H1 (cell line): ENCODE measurements at regions not wholly inside any gene's neighbourhood (a gene's known extent, or its start where the extent isn't known, plus 50 kb on each side); places are given as distances from the start of the nearest gene placed in this dataset.

ENCODE experiments used
- CTCF ChIA-PET: fragments of 300-600 bp; sonication (Branson Sonifier 250); formaldehyde crosslinking; loops from one replicate; lab custom pipeline; 2021; ENCODE audit not compliant: partially characterized antibody; lab: Charles Lee
- POLR2A ChIA-PET: fragments of 300-600 bp; sonication (Branson Sonifier 250); formaldehyde crosslinking; loops from one replicate; lab custom pipeline; 2021; ENCODE audit warnings: inconsistent platforms; ENCODE audit not compliant: partially characterized antibody; lab: Charles Lee
- DNase-seq, 2 experiments: peaks; one replicate each; pipeline versions ENCODE4 v3.0.0 to v3.0.0-alpha.2; 2010 to 2022; ENCODE audit warnings: low spot score in 2 of 2, low read depth in 1 of 2, mixed read lengths in 1 of 2
- FAIRE-seq: peaks from 2 replicates; lab custom pipeline; 2011; peaks lifted over from hg19 to GRCh38; lab: Jason Lieb, UNC
- H2AFZ ChIP-seq: 2 replicates; pipeline ENCODE4 v1.8.1; 2012; ENCODE audit warnings: low read length, inconsistent platforms
- H2AK5ac ChIP-seq: 2 replicates; pipeline ENCODE4 v1.6.1; 2013; ENCODE audit warnings: low read depth, low read length
- H2BK120ac ChIP-seq: replicated peaks from 2 replicates; pipeline ENCODE3; 2013; ENCODE audit warnings: low read depth, low read length, inconsistent platforms
- H2BK12ac ChIP-seq: 2 replicates; pipeline ENCODE4 v1.6.1; 2013; ENCODE audit warnings: low read depth, low read length
- H2BK15ac ChIP-seq: 2 replicates; pipeline ENCODE4 v1.6.1; 2013; ENCODE audit warnings: low read length
- H2BK20ac ChIP-seq: 2 replicates; pipeline ENCODE4 v1.6.1; 2013; ENCODE audit warnings: low read length
- H2BK5ac ChIP-seq: 2 replicates; pipeline ENCODE4 v1.6.1; 2013; ENCODE audit warnings: low read depth, low read length
- H3K14ac ChIP-seq: 2 replicates; pipeline ENCODE4 v1.6.1; 2013; ENCODE audit warnings: inconsistent platforms; ENCODE audit not compliant: insufficient read length
- H3K18ac ChIP-seq: 2 replicates; pipeline ENCODE4 v1.6.1; 2013; ENCODE audit warnings: low read length; ENCODE audit errors: extremely low read depth
- H3K23ac ChIP-seq: 2 replicates; pipeline ENCODE4 v1.6.1; 2013; ENCODE audit warnings: inconsistent platforms; ENCODE audit not compliant: insufficient read length
- H3K23me2 ChIP-seq: 2 replicates; pipeline ENCODE4 v1.6.1; 2013; ENCODE audit warnings: low read depth, low read length
- H3K27ac ChIP-seq: 2 replicates; pipeline ENCODE4 v1.6.1; 2011; ENCODE audit warnings: low read depth, low read length, inconsistent platforms
- H3K27me3 ChIP-seq, 4 experiments: replicated peaks in 1 of 4; 1 replicate in 1 of 4; 2 replicates in 3 of 4; pipeline versions ENCODE4 v1.6.1 to v1.8.1; 2011 to 2013; ENCODE audit warnings: low read length in 3 of 4, mild to moderate bottlenecking in 3 of 4, inconsistent platforms in 2 of 4, mixed read lengths in 2 of 4, moderate library complexity in 1 of 4; ENCODE audit not compliant: control insufficient read depth in 3 of 4, insufficient read depth in 3 of 4; ENCODE audit errors: extremely low read depth in 1 of 4
- H3K36me3 ChIP-seq, 4 experiments: 2 replicates each; pipeline versions ENCODE4 v1.6.1 to v1.8.1; 2011 to 2013; ENCODE audit warnings: mild to moderate bottlenecking in 4 of 4, low read length in 3 of 4, moderate library complexity in 2 of 4, control low read depth in 1 of 4, inconsistent platforms in 1 of 4; ENCODE audit not compliant: insufficient read depth in 4 of 4, control insufficient read depth in 2 of 4
- H3K4ac ChIP-seq: replicated peaks from 2 replicates; pipeline ENCODE3; 2013; ENCODE audit warnings: low read length, low read depth, mixed read lengths, inconsistent platforms; ENCODE audit not compliant: insufficient read length
- H3K4me1 ChIP-seq, 4 experiments: replicated peaks in 1 of 4; 1 replicate in 1 of 4; 2 replicates in 3 of 4; pipeline versions ENCODE4 v1.6.1 to v1.8.1; 2011 to 2013; ENCODE audit warnings: low read length in 3 of 4, inconsistent platforms in 2 of 4, mixed read lengths in 1 of 4; ENCODE audit not compliant: insufficient read depth in 4 of 4, control insufficient read depth in 3 of 4
- H3K4me2 ChIP-seq, 2 experiments: 2 replicates each; pipeline versions ENCODE4 v1.6.1 to v1.8.1; 2011 to 2013; ENCODE audit warnings: low read depth in 2 of 2, low read length in 2 of 2, control low read depth in 1 of 2, inconsistent platforms in 1 of 2, mild to moderate bottlenecking in 1 of 2; ENCODE audit not compliant: insufficient read depth in 1 of 2
- H3K4me3 ChIP-seq, 4 experiments: fragments of 200-600, 300-600 bp in 1 of 4; sonication (generic), shearing (Covaris generic), sonication (Bioruptor Twin) in 1 of 4; 2 replicates each; pipeline versions ENCODE4 v1.5.1 to v1.8.1; 2011 to 2016; ENCODE audit warnings: low read length in 4 of 4, low read depth in 3 of 4, control low read depth in 2 of 4, inconsistent platforms in 2 of 4, mild to moderate bottlenecking in 2 of 4, mixed read lengths in 1 of 4, moderate library complexity in 1 of 4; ENCODE audit not compliant: insufficient read depth in 2 of 4; ENCODE audit errors: extremely low read depth in 1 of 4
- H3K56ac ChIP-seq: replicated peaks from 2 replicates; pipeline ENCODE3; 2013; ENCODE audit warnings: low read depth, mild to moderate bottlenecking, mixed read lengths, low read length, inconsistent platforms; ENCODE audit not compliant: insufficient read length
- H3K79me1 ChIP-seq: 2 replicates; pipeline ENCODE4 v1.6.1; 2013; ENCODE audit warnings: low read depth, low read length, control low read depth
- H3K79me2 ChIP-seq, 2 experiments: 2 replicates each; pipeline versions ENCODE4 v1.6.1 to v1.8.1; 2012 to 2013; ENCODE audit warnings: low read length in 2 of 2, mild to moderate bottlenecking in 2 of 2, inconsistent platforms in 1 of 2; ENCODE audit not compliant: insufficient read depth in 2 of 2, control insufficient read depth in 1 of 2
- H3K9ac ChIP-seq, 4 experiments: replicated peaks in 1 of 4; 1 replicate in 1 of 4; 2 replicates in 3 of 4; pipeline versions ENCODE4 v1.6.1 to v1.8.1; 2011 to 2013; ENCODE audit warnings: low read depth in 3 of 4, low read length in 3 of 4, control low read depth in 2 of 4, mild to moderate bottlenecking in 2 of 4, moderate library complexity in 2 of 4, inconsistent platforms in 1 of 4; ENCODE audit errors: extremely low read depth in 1 of 4
- H3K9me3 ChIP-seq, 2 experiments: 2 replicates each; pipeline versions ENCODE4 v1.6.1 to v1.8.1; 2012 to 2013; ENCODE audit warnings: mild to moderate bottlenecking in 2 of 2, moderate library complexity in 2 of 2, control low read depth in 1 of 2, inconsistent platforms in 1 of 2, low read depth in 1 of 2, low read length in 1 of 2, mixed read lengths in 1 of 2; ENCODE audit not compliant: insufficient read depth in 2 of 2
- H4K20me1 ChIP-seq, 2 experiments: replicated peaks in 1 of 2; 2 replicates each; pipeline versions ENCODE3 to v1.8.1; 2011 to 2013; ENCODE audit warnings: inconsistent platforms in 2 of 2, low read length in 2 of 2, mild to moderate bottlenecking in 1 of 2; ENCODE audit not compliant: insufficient read depth in 2 of 2, control insufficient read depth in 1 of 2
- H4K5ac ChIP-seq: 2 replicates; pipeline ENCODE4 v1.6.1; 2013; ENCODE audit warnings: low read length, low read depth, mixed read lengths, inconsistent platforms; ENCODE audit not compliant: insufficient read length
- H4K8ac ChIP-seq: 2 replicates; pipeline ENCODE4 v1.8.0; 2013; ENCODE audit warnings: mild to moderate bottlenecking, moderate library complexity, low read length, inconsistent platforms; ENCODE audit not compliant: insufficient read depth; ENCODE audit errors: extremely low read depth
- H4K91ac ChIP-seq: replicated peaks from 2 replicates; pipeline ENCODE3; 2013; ENCODE audit warnings: low read length, mixed read lengths, inconsistent platforms; ENCODE audit not compliant: insufficient read length
- BCL11A ChIP-seq, 2 experiments: IDR thresholded peaks; one replicate each; pipeline ENCODE4 v1.6.1; 2011; ENCODE audit warnings: low read depth in 2 of 2, low read length in 2 of 2, mild to moderate bottlenecking in 2 of 2
- KDM4A ChIP-seq: IDR thresholded peaks from one replicate; pipeline ENCODE4 v1.7.1; 2012; ENCODE audit warnings: low read depth, mild to moderate bottlenecking, moderate library complexity, low read length, inconsistent platforms; ENCODE audit not compliant: severe bottlenecking
- KDM5A ChIP-seq: fragments of 200-600 bp; IDR thresholded peaks from 2 replicates; pipeline ENCODE4 v1.7.1; 2012; ENCODE audit warnings: mild to moderate bottlenecking, low read length, inconsistent platforms, mixed read lengths
- PHF8 ChIP-seq: fragments of 200-600 bp; sonication (generic); conservative IDR thresholded peaks from 2 replicates; pipeline ENCODE4 v1.7.1; 2012; ENCODE audit warnings: low read depth, mild to moderate bottlenecking, inconsistent platforms, low read length, moderate library complexity
- WGBS, 2 experiments: shearing (Covaris generic) in 1 of 2; methylation state at CpG; one replicate each; pipeline versions ENCODE4 v1.1.6 to v1.1.7; 2013 to 2015; ENCODE audit warnings: low lambda C conversion rate in 2 of 2, mixed read lengths in 2 of 2, inconsistent platforms in 1 of 2, low coverage in 1 of 2, missing lambda C conversion rate in 1 of 2; ENCODE audit not compliant: insufficient replicate concordance in 2 of 2, insufficient coverage in 1 of 2, insufficient read length in 1 of 2; ENCODE audit errors: extremely low coverage in 1 of 2, missing lambda C conversion rate in 1 of 2; 5-methylcytosine and 5-hydroxymethylcytosine counted together
- TF ChIP-seq, protein P1 (sequence below): IDR thresholded peaks from 2 replicates; pipeline ENCODE4 v1.6.1; 2011; ENCODE audit warnings: low read depth, mild to moderate bottlenecking, low read length; ENCODE audit not compliant: insufficient read depth

DNA sequence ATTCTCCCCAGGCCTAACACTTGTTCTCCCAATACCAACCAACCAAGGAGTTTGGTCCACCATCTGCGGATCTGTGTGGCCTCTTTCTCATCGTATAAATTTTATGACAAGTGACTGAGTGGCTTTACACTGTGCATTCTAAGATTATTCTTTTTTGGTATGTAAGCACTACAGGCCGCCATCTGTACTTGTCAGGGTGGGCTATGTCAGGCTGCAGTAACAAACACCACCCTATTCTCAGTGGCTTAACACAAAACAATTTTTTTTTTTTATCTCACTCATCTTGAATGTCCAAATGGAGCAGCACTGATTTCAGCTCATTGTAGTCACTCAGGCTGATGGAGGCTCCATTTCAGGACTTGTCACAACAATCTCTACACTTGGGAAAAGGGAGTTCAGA, 412.7 kb upstream of the MIR17HG start:
- H4K5ac ChIP-seq: no peak overlapping the region
- H3K56ac ChIP-seq: no peak overlapping the region
- H2BK120ac ChIP-seq: no peak overlapping the region
- no peaks in the 10 kb centered on the region for H3K27me3 ChIP-seq
- 97% methylated on average over 3 of the region's 3 CpGs; no CpG with 5 or more reads in 1 of the 2 experiments for WGBS, 2 experiments
- no peak overlapping the region for H2BK20ac ChIP-seq
- no peaks in the 10 kb centered on the region for H4K20me1 ChIP-seq
- ChIA-PET CTCF (no interaction called here), POLR2A (no interaction called here)
- no peak overlapping the region for H4K91ac ChIP-seq
- no peak overlapping the region for H2AK5ac ChIP-seq
- H3K27ac ChIP-seq: no peak overlapping the region
- H3K36me3 ChIP-seq: no peaks in the 10 kb centered on the region
- H2BK5ac ChIP-seq: no peak overlapping the region
- H3K79me1 ChIP-seq: no peaks in the 10 kb centered on the region
- FAIRE-seq (no peak), DNase-seq (no peak)
- H3K4ac ChIP-seq: no peak overlapping the region
- no peak overlapping the region for H4K8ac ChIP-seq
- H3K4me2 ChIP-seq: no peak overlapping the region
- no peaks in the 10 kb centered on the region for H3K4me1 ChIP-seq
- H3K23ac ChIP-seq: no peak overlapping the region
- no peak overlapping the region for H2BK15ac ChIP-seq
- no peaks in the 10 kb centered on the region for H3K9me3 ChIP-seq
- no peaks in the 10 kb centered on the region for H3K79me2 ChIP-seq
- H2BK12ac ChIP-seq: no peak overlapping the region
- no peak overlapping the region for H3K18ac ChIP-seq
- H3K4me3 ChIP-seq: no peak overlapping the region
- H3K9ac ChIP-seq: no peak overlapping the region
- no peaks in the 10 kb centered on the region; the same call in 1 of the 2 replicates for H3K23me2 ChIP-seq
- H2AFZ ChIP-seq: no peak overlapping the region
- H3K14ac ChIP-seq: no peak overlapping the region
- TF ChIP-seq KDM5A: no peak
- TF ChIP-seq KDM4A: no peak
- no peak for TF ChIP-seq BCL11A (IDR thresholded peaks at IDR 0.05; ENCODE audit: low read depth in 2 of 2, low read length in 2 of 2)
- no peak for TF ChIP-seq PHF8
- TF ChIP-seq, protein P1, sequence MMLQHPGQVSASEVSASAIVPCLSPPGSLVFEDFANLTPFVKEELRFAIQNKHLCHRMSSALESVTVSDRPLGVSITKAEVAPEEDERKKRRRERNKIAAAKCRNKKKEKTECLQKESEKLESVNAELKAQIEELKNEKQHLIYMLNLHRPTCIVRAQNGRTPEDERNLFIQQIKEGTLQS: no peak
